HepG2 (cell line): ENCODE measurements at regions not wholly inside any gene's neighbourhood (a gene's known extent, or its start where the extent isn't known, plus 50 kb on each side); places are given as distances from the start of the nearest gene placed in this dataset.

ENCODE experiments used
- ATAC-seq: fragments of 200-7000 bp; cut with Tn5 transposase; 3 replicates; pipeline ENCODE4 v1.9.1; 2020; ENCODE audit warnings: mild to moderate bottlenecking, moderate library complexity
- BruUV-seq: library from RNA; stranded (reverse); fragments of 400-500 nt; replicated peaks from 2 replicates; lab custom pipeline; 2021; lab: Mats Ljungman, UMichigan
- CTCF ChIA-PET: fragments of 300-600 bp; formaldehyde crosslinking; extraction: SDS; loops from one replicate; lab custom pipeline; 2021; ENCODE audit warnings: low total read pairs, inconsistent platforms, low intra/inter-chr PET ratio; lab: Yijun Ruan, JAX
- POLR2A ChIA-PET: fragments of 350-600 bp; sonication (Branson Sonifier 250); formaldehyde crosslinking; loops from one replicate; lab custom pipeline; 2020; ENCODE audit warnings: antibody characterized with exemption, inconsistent platforms; lab: Yijun Ruan, JAX
- DNase-seq: peaks from one replicate; pipeline ENCODE4 v3.0.0-alpha.2; 2015; ENCODE audit warnings: low spot score
- FAIRE-seq: peaks from 3 replicates; lab custom pipeline; 2011; peaks lifted over from hg19 to GRCh38; lab: Jason Lieb, UNC
- H2AFZ ChIP-seq: one replicate; pipeline ENCODE4 v1.6.1; 2011; ENCODE audit warnings: low read length, inconsistent platforms
- H3K27ac ChIP-seq: fragments of 300-600 bp; 3 replicates; pipeline ENCODE4 v1.8.0; 2011; ENCODE audit warnings: mixed run types, mild to moderate bottlenecking, mixed read lengths, low read length, inconsistent platforms; ENCODE audit not compliant: insufficient read depth; ENCODE audit errors: extremely low read length
- H3K27me3 ChIP-seq, 2 experiments: fragments of 200-600 bp in 1 of 2; 2 replicates in 1 of 2; 3 replicates in 1 of 2; pipeline versions ENCODE4 v1.6.0 to v1.8.0; 2011; ENCODE audit warnings: low read length in 2 of 2, mild to moderate bottlenecking in 2 of 2, moderate library complexity in 2 of 2, inconsistent platforms in 1 of 2; ENCODE audit not compliant: insufficient read depth in 2 of 2, control insufficient read depth in 1 of 2
- H3K36me3 ChIP-seq, 2 experiments: fragments of 200-600 bp in 1 of 2; replicated peaks in 1 of 2; 2 replicates in 1 of 2; 3 replicates in 1 of 2; pipeline versions ENCODE4 v1.5.1 to v1.8.0; 2011; ENCODE audit warnings: low read length in 2 of 2, inconsistent platforms in 1 of 2; ENCODE audit not compliant: insufficient read depth in 2 of 2, control insufficient read depth in 1 of 2
- H3K4me1 ChIP-seq: 2 replicates; pipeline ENCODE4 v1.5.1; 2012; ENCODE audit warnings: low read length, inconsistent platforms; ENCODE audit not compliant: insufficient read depth
- H3K4me2 ChIP-seq: 2 replicates; pipeline ENCODE4 v1.6.0; 2011; ENCODE audit warnings: low read depth, low read length, inconsistent platforms
- H3K4me3 ChIP-seq, 3 experiments: fragments of 200-600 bp in 1 of 3; sonication (generic), shearing (Covaris generic) in 1 of 3; replicated peaks in 1 of 3; 2 replicates each; pipeline ENCODE4 v1.5.1; 2011 to 2016; ENCODE audit warnings: low read length in 3 of 3, inconsistent platforms in 2 of 3, low read depth in 2 of 3, mild to moderate bottlenecking in 2 of 3, control low read depth in 1 of 3, mixed read lengths in 1 of 3; ENCODE audit not compliant: insufficient read depth in 1 of 3
- H3K79me2 ChIP-seq: one replicate; pipeline ENCODE4 v1.6.1; 2011; ENCODE audit warnings: low read length, inconsistent platforms; ENCODE audit not compliant: insufficient read depth
- H3K9ac ChIP-seq: 2 replicates; pipeline ENCODE4 v1.6.0; 2011; ENCODE audit warnings: mild to moderate bottlenecking, low read depth, low read length, inconsistent platforms; ENCODE audit not compliant: insufficient read depth
- H3K9me3 ChIP-seq: 2 replicates; pipeline ENCODE4 v1.5.1; 2012; ENCODE audit warnings: mild to moderate bottlenecking, low read length
- H4K20me1 ChIP-seq: 2 replicates; pipeline ENCODE4 v1.6.0; 2011; ENCODE audit warnings: inconsistent platforms, mild to moderate bottlenecking, low read length, moderate library complexity; ENCODE audit not compliant: insufficient read depth
- ARNTL ChIP-seq: sonication (generic); formaldehyde crosslinking; IDR thresholded peaks from 2 replicates; pipeline ENCODE4 v1.4.0; 2020; ENCODE audit warnings: mild to moderate bottlenecking, missing genetic modification reagents
- ATF6 ChIP-seq: sonication (generic); formaldehyde crosslinking; conservative IDR thresholded peaks from 2 replicates; pipeline ENCODE4 v1.4.0; 2020; ENCODE audit warnings: missing genetic modification reagents
- CENPX ChIP-seq: sonication (generic); formaldehyde crosslinking; IDR thresholded peaks from 2 replicates; pipeline ENCODE4 v1.9.0; 2021; ENCODE audit warnings: mild to moderate bottlenecking, missing genetic modification reagents, moderate library complexity
- ETS1 ChIP-seq: sonication (generic); formaldehyde crosslinking; IDR thresholded peaks from 2 replicates; pipeline ENCODE4 v1.4.0; 2020; ENCODE audit warnings: missing genetic modification reagents
- FLYWCH1 ChIP-seq: sonication (generic); formaldehyde crosslinking; IDR thresholded peaks from 2 replicates; pipeline ENCODE4 v1.8.1; 2023; ENCODE audit warnings: mild to moderate bottlenecking, missing genetic modification reagents
- GLI4 ChIP-seq: sonication (generic); formaldehyde crosslinking; IDR thresholded peaks from 2 replicates; pipeline ENCODE4 v1.5.1; 2020; ENCODE audit warnings: missing genetic modification reagents, mild to moderate bottlenecking, moderate library complexity, borderline replicate concordance
- HIVEP1 ChIP-seq: sonication (generic); formaldehyde crosslinking; IDR thresholded peaks from 2 replicates; pipeline ENCODE4 v1.4.0; 2020; ENCODE audit warnings: mild to moderate bottlenecking, missing genetic modification reagents
- HMGA1 ChIP-seq: sonication (generic); formaldehyde crosslinking; conservative IDR thresholded peaks from 2 replicates; pipeline ENCODE4 v1.4.0; 2020; ENCODE audit warnings: missing genetic modification reagents
- KAT7 ChIP-seq: IDR thresholded peaks from 2 replicates; pipeline ENCODE4 v1.6.1; 2018; ENCODE audit warnings: borderline replicate concordance, missing compliant biosample characterization
- MAFG ChIP-seq: sonication (generic); formaldehyde crosslinking; IDR thresholded peaks from 2 replicates; pipeline ENCODE4 v1.5.1; 2020; ENCODE audit warnings: mild to moderate bottlenecking, missing genetic modification reagents
- MBD4 ChIP-seq: IDR thresholded peaks from 2 replicates; pipeline ENCODE4 v1.6.1; 2012; ENCODE audit warnings: low read length, inconsistent platforms, borderline replicate concordance
- MTA1 ChIP-seq: sonication (generic); formaldehyde crosslinking; IDR thresholded peaks from 2 replicates; pipeline ENCODE4 v1.4.0; 2020; ENCODE audit warnings: missing genetic modification reagents, mild to moderate bottlenecking, borderline replicate concordance
- NCOA2 ChIP-seq: sonication (generic); formaldehyde crosslinking; IDR thresholded peaks from 2 replicates; pipeline ENCODE4 v1.8.0; 2022; ENCODE audit warnings: inconsistent platforms
- NFRKB ChIP-seq: fragments of 450-650 bp; IDR thresholded peaks from 2 replicates; pipeline ENCODE4 v1.6.1; 2017
- NFYC ChIP-seq: IDR thresholded peaks from 2 replicates; pipeline ENCODE4 v1.6.1; 2016; ENCODE audit warnings: missing genetic modification reagents, missing compliant biosample characterization
- ZNF292 ChIP-seq: sonication (generic); formaldehyde crosslinking; IDR thresholded peaks from 2 replicates; pipeline ENCODE4 v1.8.1; 2022; ENCODE audit warnings: mild to moderate bottlenecking, low read depth, missing genetic modification reagents, borderline replicate concordance
- WGBS: methylation state at CpG from one replicate; pipeline ENCODE4 v1.1.6; 2017; ENCODE audit warnings: low lambda C conversion rate; 5-methylcytosine and 5-hydroxymethylcytosine counted together
- in situ Hi-C: cut with HindIII; loops from 2 replicates; pipeline ENCODE4 v1.10.0; 2017; ENCODE audit warnings: low pct_unique_long_range_greater_than_20kb; ENCODE audit not compliant: extremely low pct_ligation_motif_present
- intact Hi-C: fragments of 100-400 bp; cut with micrococcal nuclease; formaldehyde crosslinking; loops from one replicate; pipeline ENCODE4 v1.10.0; 2022; ENCODE audit not compliant: unreplicated experiment
- TF ChIP-seq, protein P1 (sequence below): IDR thresholded peaks from 2 replicates; pipeline ENCODE4 v1.6.1; 2016
- TF ChIP-seq, protein P2 (sequence below): sonication (generic); formaldehyde crosslinking; IDR thresholded peaks from 2 replicates; pipeline ENCODE4 v1.4.0; 2020; ENCODE audit warnings: mild to moderate bottlenecking, missing genetic modification reagents

DNA sequence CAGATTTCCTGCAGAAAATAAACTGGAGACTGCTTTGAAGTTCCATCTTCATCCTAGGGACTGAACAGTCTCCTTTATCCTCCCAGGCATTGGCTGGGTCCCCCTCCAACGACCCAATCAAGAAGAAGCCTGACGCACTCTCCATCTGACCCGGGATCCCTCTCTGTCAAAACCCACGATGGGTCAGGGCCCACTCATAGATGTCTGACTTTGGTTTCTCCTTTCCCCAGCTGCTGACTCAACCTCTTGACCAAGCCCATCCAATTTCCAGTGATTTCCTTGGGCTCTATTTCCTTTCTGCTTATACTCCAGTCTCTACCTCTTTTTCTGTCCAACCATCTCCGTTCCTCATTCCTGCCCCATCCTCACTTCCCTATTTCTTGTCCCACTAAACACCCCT lies 189.7 kb downstream of the MIAT start:
- no peaks in the 10 kb centered on the region for H3K9me3 ChIP-seq
- BruUV-seq: no TSS peak
- in situ Hi-C loops: no loop called here
- ChIA-PET POLR2A (no interaction called here), CTCF (no interaction called here)
- no peak for DNase-seq
- H3K79me2 ChIP-seq: no peaks in the 10 kb centered on the region
- no peaks in the 10 kb centered on the region for H4K20me1 ChIP-seq
- FAIRE-seq: no peak
- no peak overlapping the region for H3K9ac ChIP-seq
- no peak overlapping the region for H3K4me3 ChIP-seq
- no peak overlapping the region for H3K27ac ChIP-seq
- no peaks in the 10 kb centered on the region for H3K36me3 ChIP-seq
- intact Hi-C loops: no loop called here
- no peak for TF ChIP-seq CENPX (CRISPR knock-in tag)
- TF ChIP-seq, protein P1, sequence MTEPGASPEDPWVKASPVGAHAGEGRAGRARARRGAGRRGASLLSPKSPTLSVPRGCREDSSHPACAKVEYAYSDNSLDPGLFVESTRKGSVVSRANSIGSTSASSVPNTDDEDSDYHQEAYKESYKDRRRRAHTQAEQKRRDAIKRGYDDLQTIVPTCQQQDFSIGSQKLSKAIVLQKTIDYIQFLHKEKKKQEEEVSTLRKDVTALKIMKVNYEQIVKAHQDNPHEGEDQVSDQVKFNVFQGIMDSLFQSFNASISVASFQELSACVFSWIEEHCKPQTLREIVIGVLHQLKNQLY (CRISPR knock-in tag): no peak
- no peak for TF ChIP-seq KAT7 (CRISPR knock-in tag)
- TF ChIP-seq GLI4 (CRISPR knock-in tag): no peak
- TF ChIP-seq HIVEP1 (CRISPR knock-in tag): no peak
- no peak for TF ChIP-seq ZNF292 (CRISPR knock-in tag)
- TF ChIP-seq ATF6 (CRISPR knock-in tag): no peak
- no peak for TF ChIP-seq NFRKB
- TF ChIP-seq ARNTL (CRISPR knock-in tag): no peak
- TF ChIP-seq MTA1 (CRISPR knock-in tag): no peak
- TF ChIP-seq HMGA1 (CRISPR knock-in tag): no peak
- no peak for TF ChIP-seq MAFG (CRISPR knock-in tag)
- TF ChIP-seq NCOA2: no peak
- TF ChIP-seq FLYWCH1 (CRISPR knock-in tag): no peak
- TF ChIP-seq ETS1 (CRISPR knock-in tag): no peak
- no peak for TF ChIP-seq NFYC (CRISPR knock-in tag)
- TF ChIP-seq, protein P2, sequence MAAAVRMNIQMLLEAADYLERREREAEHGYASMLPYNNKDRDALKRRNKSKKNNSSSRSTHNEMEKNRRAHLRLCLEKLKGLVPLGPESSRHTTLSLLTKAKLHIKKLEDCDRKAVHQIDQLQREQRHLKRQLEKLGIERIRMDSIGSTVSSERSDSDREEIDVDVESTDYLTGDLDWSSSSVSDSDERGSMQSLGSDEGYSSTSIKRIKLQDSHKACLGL (CRISPR knock-in tag): no peak
- TF ChIP-seq MBD4: no peak
- no peaks in the 10 kb centered on the region for H3K4me1 ChIP-seq
- no peak overlapping the region for H3K4me2 ChIP-seq
- 0 out of 5 replicates have a peak, but pooled peaks cover 0 to 3% of the 10 kb centered on the region in 2 experiments for H3K27me3 ChIP-seq
- 0% methylated on average over 5 of the region's 5 CpGs for WGBS
- ATAC-seq: no peak
- H2AFZ ChIP-seq: no peak overlapping the region
